ENCODE measurements at regions not wholly inside any gene's neighbourhood (a gene's known extent, or its start where the extent isn't known, plus 50 kb on each side); places are given as distances from the start of the nearest gene placed in this dataset.

DNA sequence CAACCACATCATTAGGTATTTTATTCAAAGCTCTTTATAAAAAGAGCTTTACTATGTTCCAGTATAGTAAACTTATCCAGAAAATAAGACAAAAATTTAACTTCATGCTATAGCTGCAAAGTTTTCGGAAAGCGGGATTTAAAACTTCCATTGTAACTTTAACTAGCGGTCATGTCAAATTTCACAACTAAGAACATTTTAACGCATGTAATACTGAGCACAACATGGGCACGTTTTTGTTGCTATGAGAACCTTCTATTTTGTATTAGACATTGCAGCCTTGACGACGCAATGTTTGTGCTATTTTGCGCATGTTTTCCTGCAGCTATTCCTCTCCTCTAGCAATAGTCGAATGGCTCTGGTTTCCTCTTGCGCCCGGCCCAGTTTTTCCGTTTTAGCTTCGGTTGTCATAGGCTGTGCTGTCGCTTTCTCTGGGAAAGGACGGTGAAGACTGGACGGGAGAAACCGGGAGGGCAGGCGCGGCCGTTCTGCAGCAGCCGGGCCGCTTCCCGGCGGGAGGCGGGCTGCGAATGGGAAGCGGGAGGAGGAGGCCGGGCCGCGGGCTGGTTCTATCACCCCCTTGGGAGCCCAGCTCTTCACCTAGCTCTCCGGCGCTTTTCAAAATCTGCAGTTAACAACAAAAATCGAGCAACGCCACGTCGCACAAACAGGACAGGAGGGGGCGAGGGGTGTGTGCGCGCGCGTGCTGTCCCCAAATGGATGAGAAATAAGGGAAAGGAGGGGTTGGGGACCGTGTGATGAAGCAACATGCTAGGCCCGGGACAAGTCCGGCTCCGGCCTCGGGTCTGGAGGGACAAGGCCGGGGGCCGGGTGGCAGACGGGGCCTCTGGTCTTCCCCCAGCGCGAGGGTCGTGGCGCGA is 105.3 kb upstream of the HNRNPU start (continued):
- TF ChIP-seq ZNF77 (CRISPR knock-in tag; IDR thresholded peaks at IDR 0.05), result no peak
- TF ChIP-seq, protein P1, sequence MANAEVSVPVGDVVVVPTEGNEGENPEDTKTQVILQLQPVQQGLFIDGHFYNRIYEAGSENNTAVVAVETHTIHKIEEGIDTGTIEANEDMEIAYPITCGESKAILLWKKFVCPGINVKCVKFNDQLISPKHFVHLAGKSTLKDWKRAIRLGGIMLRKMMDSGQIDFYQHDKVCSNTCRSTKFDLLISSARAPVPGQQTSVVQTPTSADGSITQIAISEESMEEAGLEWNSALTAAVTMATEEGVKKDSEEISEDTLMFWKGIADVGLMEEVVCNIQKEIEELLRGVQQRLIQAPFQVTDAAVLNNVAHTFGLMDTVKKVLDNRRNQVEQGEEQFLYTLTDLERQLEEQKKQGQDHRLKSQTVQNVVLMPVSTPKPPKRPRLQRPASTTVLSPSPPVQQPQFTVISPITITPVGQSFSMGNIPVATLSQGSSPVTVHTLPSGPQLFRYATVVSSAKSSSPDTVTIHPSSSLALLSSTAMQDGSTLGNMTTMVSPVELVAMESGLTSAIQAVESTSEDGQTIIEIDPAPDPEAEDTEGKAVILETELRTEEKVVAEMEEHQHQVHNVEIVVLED (CRISPR knock-in tag; IDR thresholded peaks at IDR 0.05), result no peak
- TF ChIP-seq RFX5 (IDR thresholded peaks at IDR 0.05; ENCODE audit: low read depth, low read length), result no peak
- TF ChIP-seq ZNF707 (CRISPR knock-in tag; conservative IDR thresholded peaks at IDR 0.05), result peak; percentile 66; the same call in 1 of the 2 replicates
- peak; percentile 69 for TF ChIP-seq ZNF431 (CRISPR knock-in tag; IDR thresholded peaks at IDR 0.05)
- TF ChIP-seq TFE3 (CRISPR knock-in tag; IDR thresholded peaks at IDR 0.05), result no peak
- TF ChIP-seq POU5F1 (IDR thresholded peaks at IDR 0.05; ENCODE audit: borderline replicate concordance, low read depth, low read length, partially characterized antibody), result no peak
- peak; percentile 58 for TF ChIP-seq TAF1 (IDR thresholded peaks at IDR 0.05; ENCODE audit: control insufficient read depth, extremely low read depth, insufficient read depth, low read length, severe bottlenecking)
- TF ChIP-seq, protein P2, sequence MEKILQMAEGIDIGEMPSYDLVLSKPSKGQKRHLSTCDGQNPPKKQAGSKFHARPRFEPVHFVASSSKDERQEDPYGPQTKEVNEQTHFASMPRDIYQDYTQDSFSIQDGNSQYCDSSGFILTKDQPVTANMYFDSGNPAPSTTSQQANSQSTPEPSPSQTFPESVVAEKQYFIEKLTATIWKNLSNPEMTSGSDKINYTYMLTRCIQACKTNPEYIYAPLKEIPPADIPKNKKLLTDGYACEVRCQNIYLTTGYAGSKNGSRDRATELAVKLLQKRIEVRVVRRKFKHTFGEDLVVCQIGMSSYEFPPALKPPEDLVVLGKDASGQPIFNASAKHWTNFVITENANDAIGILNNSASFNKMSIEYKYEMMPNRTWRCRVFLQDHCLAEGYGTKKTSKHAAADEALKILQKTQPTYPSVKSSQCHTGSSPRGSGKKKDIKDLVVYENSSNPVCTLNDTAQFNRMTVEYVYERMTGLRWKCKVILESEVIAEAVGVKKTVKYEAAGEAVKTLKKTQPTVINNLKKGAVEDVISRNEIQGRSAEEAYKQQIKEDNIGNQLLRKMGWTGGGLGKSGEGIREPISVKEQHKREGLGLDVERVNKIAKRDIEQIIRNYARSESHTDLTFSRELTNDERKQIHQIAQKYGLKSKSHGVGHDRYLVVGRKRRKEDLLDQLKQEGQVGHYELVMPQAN (IDR thresholded peaks at IDR 0.05; ENCODE audit: borderline replicate concordance), result peak; percentile 45; the same call in 1 of the 2 replicates
- TF ChIP-seq MCM3 (IDR thresholded peaks at IDR 0.05), result no peak
- TF ChIP-seq, protein P3, sequence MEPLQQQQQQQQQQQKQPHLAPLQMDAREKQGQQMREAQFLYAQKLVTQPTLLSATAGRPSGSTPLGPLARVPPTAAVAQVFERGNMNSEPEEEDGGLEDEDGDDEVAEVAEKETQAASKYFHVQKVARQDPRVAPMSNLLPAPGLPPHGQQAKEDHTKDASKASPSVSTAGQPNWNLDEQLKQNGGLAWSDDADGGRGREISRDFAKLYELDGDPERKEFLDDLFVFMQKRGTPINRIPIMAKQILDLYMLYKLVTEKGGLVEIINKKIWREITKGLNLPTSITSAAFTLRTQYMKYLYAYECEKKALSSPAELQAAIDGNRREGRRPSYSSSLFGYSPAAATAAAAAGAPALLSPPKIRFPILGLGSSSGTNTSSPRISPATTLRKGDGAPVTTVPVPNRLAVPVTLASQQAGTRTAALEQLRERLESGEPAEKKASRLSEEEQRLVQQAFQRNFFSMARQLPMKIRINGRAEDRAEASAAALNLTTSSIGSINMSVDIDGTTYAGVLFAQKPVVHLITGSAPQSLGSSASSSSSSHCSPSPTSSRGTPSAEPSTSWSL (CRISPR knock-in tag; IDR thresholded peaks at IDR 0.05; ENCODE audit: borderline replicate concordance), result no peak
- TF ChIP-seq BRF1 (IDR thresholded peaks at IDR 0.05; ENCODE audit: borderline replicate concordance, extremely low read depth, insufficient read length), result no peak
- TF ChIP-seq NUFIP1 (IDR thresholded peaks at IDR 0.05; ENCODE audit: partially characterized antibody), result no peak
- 0 out of 2 replicates have a peak, but pooled peaks have one; percentile 32 for TF ChIP-seq HDAC2 (IDR thresholded peaks at IDR 0.05)
- peak; percentile 66; the same call in 1 of the 2 replicates for TF ChIP-seq CTBP1 (IDR thresholded peaks at IDR 0.05; ENCODE audit: borderline replicate concordance)
- no peak for TF ChIP-seq CBX2 (IDR thresholded peaks at IDR 0.05; ENCODE audit: insufficient read depth, low read length, poor library complexity, severe bottlenecking)
- no peak for TF ChIP-seq THRA (IDR thresholded peaks at IDR 0.05)
- no peak for TF ChIP-seq ZNF696 (CRISPR knock-in tag; conservative IDR thresholded peaks at IDR 0.05)
- no peak for TF ChIP-seq ZNF668 (CRISPR knock-in tag; IDR thresholded peaks at IDR 0.05)

All from K562 (cell line).